ENCODE measurements at regions not wholly inside any gene's neighbourhood (a gene's known extent, or its start where the extent isn't known, plus 50 kb on each side); places are given as distances from the start of the nearest gene placed in this dataset.
"Not testable (repeated sequence)": the region's sequence is repeated elsewhere in the genome, so short reads cannot be mapped to it uniquely, and the experiment has no call there.

DNA sequence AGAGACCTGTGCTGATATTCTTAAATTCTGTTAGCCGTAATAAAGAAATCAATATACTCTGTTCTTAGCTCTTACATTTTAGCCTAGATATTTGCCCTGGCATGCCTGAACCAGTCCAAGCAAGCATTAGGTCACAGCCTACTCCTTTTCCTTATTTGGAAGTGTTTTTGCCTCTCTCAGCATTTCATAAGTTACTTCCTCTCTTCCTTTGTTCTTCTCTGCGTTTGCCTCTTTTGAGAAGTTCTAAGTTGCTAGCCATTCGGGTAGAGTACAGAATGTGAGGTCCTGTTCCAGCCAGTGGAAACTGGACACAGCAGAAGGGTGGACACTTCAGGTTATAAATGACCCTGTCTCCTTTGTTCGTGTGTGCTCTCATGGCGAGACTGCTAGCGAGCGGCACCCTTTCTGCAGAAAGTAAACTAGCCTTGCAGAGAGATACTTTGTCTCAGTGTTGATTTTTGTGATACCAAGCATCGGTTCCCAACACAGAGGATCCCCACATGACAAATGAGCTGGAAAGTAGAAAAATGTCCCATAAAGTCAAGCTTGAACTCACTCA, 75.0 kb upstream of the FAM153A start:
- not testable (repeated sequence) for DNase-seq (ENCODE audit: low spot score)

- DNase-seq (ENCODE audit: low spot score) = not testable (repeated sequence)
Measured at GRCh38 chr5:177856474-177856873, 73.8 kb upstream of the FAM153A start.

GRCh38 chr5:177847914-177848313, 65.2 kb upstream of the FAM153A start:
- DNase-seq (ENCODE audit: low spot score) = not testable (repeated sequence)

DNA sequence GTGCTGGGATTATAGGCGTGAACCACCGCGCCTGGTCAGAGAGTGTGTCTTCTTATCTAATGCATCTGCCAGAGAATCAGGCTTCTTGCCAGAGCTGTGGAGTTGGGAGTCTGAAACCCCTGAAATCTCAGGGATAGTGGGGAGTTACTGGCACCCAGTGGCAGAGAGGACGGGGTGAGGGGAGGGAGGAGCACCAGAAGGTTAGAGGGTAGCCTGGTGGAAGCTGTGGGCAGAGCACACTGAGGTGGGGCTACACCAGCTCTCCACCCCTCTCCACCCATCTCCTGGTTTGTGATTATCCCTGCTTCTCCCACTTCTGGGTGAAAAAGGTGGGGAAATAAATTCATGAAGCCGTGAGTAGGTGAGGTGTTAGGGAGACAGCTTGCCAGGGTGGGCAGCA, 63.9 kb upstream of the FAM153A start:
- DNase-seq (ENCODE audit: low spot score) = not testable (repeated sequence)

DNA sequence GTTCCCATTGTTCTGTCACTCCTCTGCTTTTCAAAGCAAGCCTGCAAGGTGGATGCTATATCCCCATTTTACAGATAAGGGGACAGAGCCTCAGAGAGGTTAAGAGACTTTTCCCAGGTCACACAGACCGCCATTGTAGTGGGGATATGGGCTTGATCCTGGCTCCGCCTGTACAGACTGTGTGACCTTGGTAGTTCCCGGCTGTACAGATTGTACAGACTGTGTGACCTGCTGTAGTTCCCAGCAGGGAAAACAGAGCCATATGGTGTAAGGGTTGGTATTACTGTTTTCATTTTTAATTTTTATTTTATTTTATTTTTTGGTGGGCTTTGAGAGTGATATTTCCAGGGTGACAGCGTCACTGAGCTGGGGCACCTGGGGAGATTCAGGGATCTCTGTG, 63.2 kb upstream of the FAM153A start:
- DNase-seq (ENCODE audit: low spot score) = not testable (repeated sequence)

GRCh38 chr5:177836191-177836590, 53.5 kb upstream of the FAM153A start:
- DNase-seq (ENCODE audit: low spot score) = not testable (repeated sequence)
